ENCODE measurements at regions not wholly inside any gene's neighbourhood (a gene's known extent, or its start where the extent isn't known, plus 50 kb on each side); places are given as distances from the start of the nearest gene placed in this dataset.

- Mint-ChIP-seq H3K9me3 (ENCODE audit: low read depth) (peaks cover 5% of the 10 kb centered on the region), H3K4me3 (ENCODE audit: low read depth) (no peak overlapping the region), H3K36me3 (ENCODE audit: insufficient read depth) (peaks cover 2% of the 10 kb centered on the region), H3K27me3 (peaks cover 77% of the 10 kb centered on the region), H3K27ac (no peak overlapping the region), H3K4me1 (ENCODE audit: low read depth) (peaks cover 12% of the 10 kb centered on the region)
- TF ChIP-seq, protein P1, sequence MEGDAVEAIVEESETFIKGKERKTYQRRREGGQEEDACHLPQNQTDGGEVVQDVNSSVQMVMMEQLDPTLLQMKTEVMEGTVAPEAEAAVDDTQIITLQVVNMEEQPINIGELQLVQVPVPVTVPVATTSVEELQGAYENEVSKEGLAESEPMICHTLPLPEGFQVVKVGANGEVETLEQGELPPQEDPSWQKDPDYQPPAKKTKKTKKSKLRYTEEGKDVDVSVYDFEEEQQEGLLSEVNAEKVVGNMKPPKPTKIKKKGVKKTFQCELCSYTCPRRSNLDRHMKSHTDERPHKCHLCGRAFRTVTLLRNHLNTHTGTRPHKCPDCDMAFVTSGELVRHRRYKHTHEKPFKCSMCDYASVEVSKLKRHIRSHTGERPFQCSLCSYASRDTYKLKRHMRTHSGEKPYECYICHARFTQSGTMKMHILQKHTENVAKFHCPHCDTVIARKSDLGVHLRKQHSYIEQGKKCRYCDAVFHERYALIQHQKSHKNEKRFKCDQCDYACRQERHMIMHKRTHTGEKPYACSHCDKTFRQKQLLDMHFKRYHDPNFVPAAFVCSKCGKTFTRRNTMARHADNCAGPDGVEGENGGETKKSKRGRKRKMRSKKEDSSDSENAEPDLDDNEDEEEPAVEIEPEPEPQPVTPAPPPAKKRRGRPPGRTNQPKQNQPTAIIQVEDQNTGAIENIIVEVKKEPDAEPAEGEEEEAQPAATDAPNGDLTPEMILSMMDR (IDR thresholded peaks at IDR 0.05; ENCODE audit: unreplicated experiment), result no peak
- no peak for DNase-seq (ENCODE audit: low spot score, unreplicated experiment)
These were observed 353.3 kb upstream of the ACVR2A start for GRCh38 chr2:147491506-147491905.

DNA sequence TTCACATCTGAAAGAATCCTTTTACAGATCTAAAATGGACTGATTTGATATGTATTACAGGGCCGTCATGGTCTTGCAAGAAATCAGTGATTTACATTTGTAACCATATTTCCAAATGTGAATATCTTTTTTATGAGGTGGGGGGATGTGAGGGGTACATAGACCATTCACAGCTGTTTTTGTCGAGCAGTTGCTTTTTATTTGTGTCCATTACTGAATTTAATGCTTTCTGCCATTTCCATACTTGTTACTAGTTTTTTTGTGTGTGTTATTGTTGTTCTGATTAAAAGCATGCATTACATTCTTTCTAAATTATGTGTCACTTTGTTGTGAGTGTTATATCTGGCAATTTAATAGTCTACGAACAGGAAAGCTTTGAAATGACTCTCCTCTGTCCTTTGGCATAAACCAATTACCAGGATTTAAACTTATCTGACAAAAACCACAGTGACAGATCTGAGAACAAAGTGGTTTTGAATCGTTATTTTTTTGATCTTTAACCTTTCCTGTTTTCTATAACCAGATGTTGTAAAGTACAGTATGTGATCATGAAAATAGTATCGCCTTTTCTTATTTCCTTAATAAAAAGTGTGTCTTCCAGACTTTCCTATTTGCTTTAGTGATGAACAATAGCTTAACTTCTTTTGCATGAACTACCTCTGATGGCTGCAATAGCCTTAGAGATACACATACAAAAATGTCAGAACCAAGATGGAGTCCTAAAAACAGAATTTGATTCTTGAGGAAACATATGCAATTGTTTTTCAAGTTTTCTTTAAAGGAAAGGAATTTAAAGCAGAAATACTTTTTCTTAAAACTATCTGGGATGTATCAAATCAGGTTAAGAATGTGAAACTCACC, 354.2 kb upstream of the ACVR2A start:
- Mint-ChIP-seq H3K4me1 (ENCODE audit: low read depth) (peaks cover 14% of the 10 kb centered on the region), H3K9me3 (ENCODE audit: low read depth) (peaks cover 5% of the 10 kb centered on the region), H3K36me3 (ENCODE audit: insufficient read depth) (peaks cover 2% of the 10 kb centered on the region), H3K27me3 (peaks cover 74% of the 10 kb centered on the region), H3K27ac (no peak overlapping the region), H3K4me3 (ENCODE audit: low read depth) (no peak overlapping the region)
- DNase-seq (ENCODE audit: low spot score, unreplicated experiment), result no peak
- TF ChIP-seq, protein P1 (IDR thresholded peaks at IDR 0.05; ENCODE audit: unreplicated experiment), result no peak

- Mint-ChIP-seq H3K9me3 (ENCODE audit: low read depth) (no peaks in the 10 kb centered on the region), H3K4me1 (ENCODE audit: low read depth) (peaks cover 15% of the 10 kb centered on the region)
- TF ChIP-seq, protein P1 (IDR thresholded peaks at IDR 0.05; ENCODE audit: unreplicated experiment), result no peak
These were observed 356.4 kb upstream of the ACVR2A start for GRCh38 chr2:147488472-147488871.

GRCh38 chr2:147487978-147488289, 356.9 kb upstream of the ACVR2A start:
- no peaks in the 10 kb centered on the region for H3K36me3 Mint-ChIP-seq (ENCODE audit: insufficient read depth)
- TF ChIP-seq, protein P1 (IDR thresholded peaks at IDR 0.05; ENCODE audit: unreplicated experiment), result no peak
- H3K4me3 Mint-ChIP-seq (ENCODE audit: low read depth), result no peak overlapping the region
- peaks cover 15% of the 10 kb centered on the region for H3K4me1 Mint-ChIP-seq (ENCODE audit: low read depth)
- no peak overlapping the region for H3K27ac Mint-ChIP-seq
- DNase-seq (ENCODE audit: low spot score, unreplicated experiment), result no peak
- H3K27me3 Mint-ChIP-seq, result peaks cover 65% of the 10 kb centered on the region
- no peaks in the 10 kb centered on the region for H3K9me3 Mint-ChIP-seq (ENCODE audit: low read depth)

More at GRCh38 chr2:147488472-147488871, 356.4 kb upstream of the ACVR2A start:
- Mint-ChIP-seq H3K27me3 (peaks cover 70% of the 10 kb centered on the region), H3K4me3 (ENCODE audit: low read depth) (no peak overlapping the region), H3K27ac (peak overlapping the region; percentile 81), H3K36me3 (ENCODE audit: insufficient read depth) (no peaks in the 10 kb centered on the region)
- no peak for DNase-seq (ENCODE audit: low spot score, unreplicated experiment)

DNA sequence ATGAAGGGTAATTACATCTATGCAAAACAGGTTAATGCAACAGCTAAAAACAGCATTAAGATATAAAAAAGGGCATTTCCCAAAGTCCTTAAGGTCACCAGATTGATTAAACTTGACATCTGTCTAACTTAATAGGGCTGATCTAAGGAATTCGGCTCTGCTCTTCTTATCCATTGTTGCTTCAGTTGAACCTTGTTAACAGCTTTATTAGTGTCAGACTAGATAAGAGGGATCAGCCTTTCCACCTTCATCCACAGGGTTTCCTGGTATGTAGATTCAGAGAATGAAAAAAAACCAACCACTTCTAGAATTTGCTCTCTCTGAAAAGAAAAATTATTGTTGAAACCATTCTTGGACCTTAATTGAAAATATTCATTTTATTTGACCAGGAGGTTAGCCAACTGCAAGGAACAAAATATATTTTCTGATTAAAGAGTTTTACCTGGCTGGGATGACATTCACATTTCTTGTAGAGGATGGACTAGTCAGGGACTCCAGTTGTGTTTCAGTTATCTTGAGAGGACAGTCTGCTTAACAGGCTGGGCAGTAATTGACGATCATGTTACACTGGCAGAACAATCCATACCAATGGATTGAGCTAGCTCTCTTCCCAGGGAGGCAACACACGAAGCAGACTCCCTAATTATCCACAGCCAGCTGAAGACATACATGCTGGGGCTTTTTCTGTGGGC, 357.4 kb upstream of the ACVR2A start:
- TF ChIP-seq, protein P1 (IDR thresholded peaks at IDR 0.05; ENCODE audit: unreplicated experiment), result no peak
- H3K36me3 Mint-ChIP-seq (ENCODE audit: insufficient read depth), result no peaks in the 10 kb centered on the region
- DNase-seq (ENCODE audit: low spot score, unreplicated experiment), result no peak
- H3K4me3 Mint-ChIP-seq (ENCODE audit: low read depth), result no peak overlapping the region
- peaks cover 61% of the 10 kb centered on the region for H3K27me3 Mint-ChIP-seq
- H3K27ac Mint-ChIP-seq, result no peak overlapping the region
- no peaks in the 10 kb centered on the region for H3K9me3 Mint-ChIP-seq (ENCODE audit: low read depth)
- peaks cover 15% of the 10 kb centered on the region for H3K4me1 Mint-ChIP-seq (ENCODE audit: low read depth)

All from progenitor cell of endocrine pancreas (in vitro differentiated cells).